Gastrocnemius medialis (tissue), 4 donors: ENCODE measurements at regions not wholly inside any gene's neighbourhood (a gene's known extent, or its start where the extent isn't known, plus 50 kb on each side); places are given as distances from the start of the nearest gene placed in this dataset.

Experiments
- ATAC-seq, 2 donors: fragments of 150-250 bp; one replicate each; pipeline ENCODE4 v1.9.1; 2016
- DNase-seq, 2 donors: peaks; one replicate each; pipeline ENCODE4 v3.0.0-alpha.2; 2019
- H3K27ac ChIP-seq, 4 donors: fragments of 200-600 bp; sonication (generic); 1 replicate in 1 of 4; 2 replicates in 3 of 4; pipeline ENCODE4 v1.5.1; 2016 to 2018; ENCODE audit warnings: mild to moderate bottlenecking in 2 of 4, moderate library complexity in 1 of 4
- H3K27me3 ChIP-seq, 3 donors: fragments of 200-600 bp; sonication (generic) in 2 of 3; 1 replicate in 1 of 3; 2 replicates in 2 of 3; pipeline versions ENCODE4 v1.5.1 to v1.6.0; 2016 to 2019; ENCODE audit warnings: mild to moderate bottlenecking in 1 of 3, moderate library complexity in 1 of 3
- H3K36me3 ChIP-seq, 2 donors: fragments of 200-600 bp; sonication (generic) in 1 of 2; one replicate each; pipeline ENCODE4 v1.5.1; 2017 to 2018
- H3K4me1 ChIP-seq, 2 donors: fragments of 200-600 bp; sonication (generic) in 1 of 2; one replicate each; pipeline ENCODE4 v1.5.1; 2016 to 2017; ENCODE audit warnings: mild to moderate bottlenecking in 2 of 2
- H3K4me3 ChIP-seq, 4 donors: fragments of 200-600 bp; sonication (generic) in 3 of 4; 1 replicate in 1 of 4; 2 replicates in 3 of 4; pipeline ENCODE4 v1.5.1; 2016 to 2019; ENCODE audit warnings: mild to moderate bottlenecking in 2 of 4
- H3K9me3 ChIP-seq, 3 donors: fragments of 200-600 bp; sonication (generic) in 2 of 3; 1 replicate in 1 of 3; 2 replicates in 2 of 3; pipeline ENCODE4 v1.5.1; 2016 to 2019
- POLR2A ChIP-seq, 2 donors: fragments of 450-650 bp; IDR thresholded peaks; one replicate each; pipeline ENCODE4 v1.6.1; 2017; ENCODE audit warnings: antibody characterized with exemption in 2 of 2, mild to moderate bottlenecking in 2 of 2, moderate library complexity in 2 of 2
- in situ Hi-C, 4 donors: fragments of 200-750 bp; cut with MboI; loops; one replicate each; pipeline versions ENCODE4 v1.15.0 to v1.8.0; 2017; ENCODE audit warnings: low sequenced_read_pairs in 4 of 4
- intact Hi-C: fragments of 100-400 bp; cut with DNase I; formaldehyde crosslinking; loops from one replicate; pipeline ENCODE4 v1.15.1; 2023; ENCODE audit warnings: low total_unique reads
- TF ChIP-seq, protein P1 (sequence below), 5 experiments: fragments of 450-650 bp in 3 of 5; fragments of 200-600 bp in 2 of 5; sonication (generic) in 2 of 5; IDR thresholded peaks in 4 of 5; conservative IDR thresholded peaks in 1 of 5; 1 replicate in 4 of 5; 2 replicates in 1 of 5; pipeline ENCODE4 v1.5.1; 2016 to 2019; ENCODE audit warnings: antibody characterized with exemption in 5 of 5, mild to moderate bottlenecking in 3 of 5, moderate library complexity in 3 of 5

DNA sequence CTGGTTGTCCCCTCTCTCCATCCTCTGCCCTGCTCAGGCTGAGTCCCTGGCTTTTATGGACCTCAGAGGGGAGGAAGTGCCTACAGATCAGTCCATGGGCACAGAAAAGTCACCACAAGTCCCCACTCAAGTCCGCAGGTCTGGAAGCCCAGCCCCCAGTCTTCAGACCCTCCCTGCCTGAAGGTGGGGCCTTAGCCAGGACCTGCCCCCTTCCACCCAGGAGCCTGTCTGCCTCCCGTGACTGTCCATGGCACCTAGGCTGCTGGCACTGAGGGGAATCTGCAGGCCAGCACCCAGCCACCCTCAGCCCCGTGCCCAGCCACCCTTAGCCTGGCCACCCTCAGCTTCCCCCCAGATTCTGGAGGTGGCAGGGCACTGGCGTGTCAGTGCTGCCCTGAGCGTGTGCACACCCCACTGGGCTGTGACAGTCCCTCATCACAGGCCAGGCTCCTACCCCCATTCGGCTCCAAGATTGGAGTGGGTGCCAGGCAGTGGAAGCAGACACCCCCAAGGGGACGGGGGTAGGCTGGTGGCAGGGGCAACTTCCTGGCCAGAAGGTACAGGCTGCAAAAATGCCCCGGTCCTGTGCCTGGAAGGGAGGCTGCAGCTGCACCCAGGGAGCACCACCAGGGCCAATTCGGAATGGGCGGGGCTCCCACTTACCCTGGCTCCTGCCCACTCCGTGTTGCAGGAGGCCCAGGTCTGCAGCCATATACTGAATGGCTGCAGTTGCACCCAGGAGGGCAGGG lies 154.7 kb upstream of the RMP24 start:
- intact Hi-C loops = no loop called here
- Histone ChIP-seq H3K27me3 (no peaks in the 10 kb centered on the region), H3K4me1 (no peaks in the 10 kb centered on the region), H3K4me3 (no peak overlapping the region), H3K36me3 (no peaks in the 10 kb centered on the region), H3K9me3 (no peaks in the 10 kb centered on the region), H3K27ac (no peak overlapping the region)
- TF ChIP-seq, protein P1, sequence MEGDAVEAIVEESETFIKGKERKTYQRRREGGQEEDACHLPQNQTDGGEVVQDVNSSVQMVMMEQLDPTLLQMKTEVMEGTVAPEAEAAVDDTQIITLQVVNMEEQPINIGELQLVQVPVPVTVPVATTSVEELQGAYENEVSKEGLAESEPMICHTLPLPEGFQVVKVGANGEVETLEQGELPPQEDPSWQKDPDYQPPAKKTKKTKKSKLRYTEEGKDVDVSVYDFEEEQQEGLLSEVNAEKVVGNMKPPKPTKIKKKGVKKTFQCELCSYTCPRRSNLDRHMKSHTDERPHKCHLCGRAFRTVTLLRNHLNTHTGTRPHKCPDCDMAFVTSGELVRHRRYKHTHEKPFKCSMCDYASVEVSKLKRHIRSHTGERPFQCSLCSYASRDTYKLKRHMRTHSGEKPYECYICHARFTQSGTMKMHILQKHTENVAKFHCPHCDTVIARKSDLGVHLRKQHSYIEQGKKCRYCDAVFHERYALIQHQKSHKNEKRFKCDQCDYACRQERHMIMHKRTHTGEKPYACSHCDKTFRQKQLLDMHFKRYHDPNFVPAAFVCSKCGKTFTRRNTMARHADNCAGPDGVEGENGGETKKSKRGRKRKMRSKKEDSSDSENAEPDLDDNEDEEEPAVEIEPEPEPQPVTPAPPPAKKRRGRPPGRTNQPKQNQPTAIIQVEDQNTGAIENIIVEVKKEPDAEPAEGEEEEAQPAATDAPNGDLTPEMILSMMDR (IDR thresholded peaks at IDR 0.05 in 4 of 5, conservative IDR thresholded peaks at IDR 0.05 in 1 of 5) = no peak
- TF ChIP-seq POLR2A (IDR thresholded peaks at IDR 0.05) = no peak
- DNase-seq (no peak), ATAC-seq (no peak)
- in situ Hi-C loops = no loop called here

- in situ Hi-C loops = no loop called here
- H3K4me3 ChIP-seq = no peak overlapping the region
- TF ChIP-seq, protein P1 (IDR thresholded peaks at IDR 0.05 in 4 of 5, conservative IDR thresholded peaks at IDR 0.05 in 1 of 5) = no peak
- no peak for TF ChIP-seq POLR2A (IDR thresholded peaks at IDR 0.05)
- H3K9me3 ChIP-seq = no peaks in the 10 kb centered on the region
- no peak overlapping the region for H3K27ac ChIP-seq
- ATAC-seq (no peak), DNase-seq (no peak)
- H3K27me3 ChIP-seq = no peaks in the 10 kb centered on the region
- intact Hi-C loops = no loop called here
- no peaks in the 10 kb centered on the region for H3K4me1 ChIP-seq
- H3K36me3 ChIP-seq = no peaks in the 10 kb centered on the region
Observed at GRCh38 chr18:35818353-35818667, 154.2 kb upstream of the RMP24 start.

DNA sequence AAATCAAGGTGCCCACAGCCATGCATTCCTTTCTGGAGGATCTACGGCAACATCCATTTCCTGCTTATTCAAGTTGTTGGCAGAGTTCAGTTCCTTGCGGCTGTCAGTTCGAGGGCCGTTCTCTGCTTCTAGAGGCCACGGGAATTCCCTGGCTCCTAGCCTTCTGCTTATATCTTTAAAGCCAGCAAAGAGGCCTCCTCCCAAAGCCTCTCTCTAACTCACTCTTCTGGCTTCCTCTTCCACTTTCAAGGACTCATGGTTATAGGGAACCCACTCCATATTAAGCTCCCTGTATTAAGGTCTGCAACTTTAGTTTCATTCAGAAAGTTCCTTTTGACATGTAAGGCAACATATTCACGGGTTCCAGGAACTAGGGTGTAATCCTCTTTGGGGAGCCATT lies 150.1 kb upstream of the RMP24 start:
- Histone ChIP-seq H3K4me3 (no peak overlapping the region), H3K36me3 (no peaks in the 10 kb centered on the region), H3K4me1 (no peaks in the 10 kb centered on the region), H3K9me3 (no peaks in the 10 kb centered on the region), H3K27me3 (no peaks in the 10 kb centered on the region), H3K27ac (no peak overlapping the region)
- in situ Hi-C loops = no loop called here
- TF ChIP-seq POLR2A (IDR thresholded peaks at IDR 0.05) = no peak
- TF ChIP-seq, protein P1 (IDR thresholded peaks at IDR 0.05 in 4 of 5, conservative IDR thresholded peaks at IDR 0.05 in 1 of 5) = no peak
- ATAC-seq (no peak), DNase-seq (no peak)
- intact Hi-C loops = no loop called here

- Histone ChIP-seq H3K9me3 (no peaks in the 10 kb centered on the region), H3K27me3 (no peaks in the 10 kb centered on the region), H3K4me3 (no peak overlapping the region), H3K27ac (no peak overlapping the region), H3K36me3 (no peaks in the 10 kb centered on the region), H3K4me1 (no peaks in the 10 kb centered on the region)
- intact Hi-C loops = no loop called here
- ATAC-seq = no peak
- in situ Hi-C loops = no loop called here
- DNase-seq = no peak
- TF ChIP-seq, protein P1 (IDR thresholded peaks at IDR 0.05 in 4 of 5, conservative IDR thresholded peaks at IDR 0.05 in 1 of 5) = no peak
- no peak for TF ChIP-seq POLR2A (IDR thresholded peaks at IDR 0.05)
Observed at GRCh38 chr18:35826477-35826876, 146.0 kb upstream of the RMP24 start.
